ENCODE measurements at regions not wholly inside any gene's neighbourhood (a gene's known extent, or its start where the extent isn't known, plus 50 kb on each side); places are given as distances from the start of the nearest gene placed in this dataset.

- no peak for DNase-seq
- Histone ChIP-seq H3K9me3 (peaks cover 0 to 18% (median 2%) of the 10 kb centered on the region in 8 donors), H3K36me3 (no peaks in the 10 kb centered on the region), H3K27ac (no peak overlapping the region), H3K27me3 (replicated peaks in 1 of 7) (no peaks in the 10 kb centered on the region), H3K4me1 (no peaks in the 10 kb centered on the region), H3K4me3 (no peak overlapping the region)
- intact Hi-C loops (cut with DNase I; ENCODE audit: low total_unique reads), result no loop called here
- TF ChIP-seq POLR2A (IDR thresholded peaks at IDR 0.05) (no peak), CTCF (IDR thresholded peaks at IDR 0.05 in 8 of 11, conservative IDR thresholded peaks at IDR 0.05 in 3 of 11) (no peak), POLR2AphosphoS5 (IDR thresholded peaks at IDR 0.05) (no peak)
Observed at GRCh38 chr13:37187621-37188020, 82.2 kb upstream of the CSNK1A1L start.

GRCh38 chr13:37187105-37187504, 81.6 kb upstream of the CSNK1A1L start:
- no peak overlapping the region for H3K27ac ChIP-seq
- no peaks in the 10 kb centered on the region for H3K4me1 ChIP-seq
- no peaks in the 10 kb centered on the region for H3K36me3 ChIP-seq
- WGBS, 5 donors, result 88 to 100% (median 93%) methylated on average over 2 of the region's 2 CpGs
- intact Hi-C loops (cut with DNase I; ENCODE audit: low total_unique reads), result no loop called here
- peaks cover 0 to 18% (median 2%) of the 10 kb centered on the region in 8 donors for H3K9me3 ChIP-seq
- no peak overlapping the region for H3K4me3 ChIP-seq
- no peak for DNase-seq
- no peaks in the 10 kb centered on the region for H3K27me3 ChIP-seq (replicated peaks in 1 of 7)
- TF ChIP-seq POLR2A (IDR thresholded peaks at IDR 0.05) (no peak), CTCF (IDR thresholded peaks at IDR 0.05 in 8 of 11, conservative IDR thresholded peaks at IDR 0.05 in 3 of 11) (no peak), POLR2AphosphoS5 (IDR thresholded peaks at IDR 0.05) (no peak)

- DNase-seq, result no peak
- no peaks in the 10 kb centered on the region for H3K27me3 ChIP-seq (replicated peaks in 1 of 7)
- H3K36me3 ChIP-seq, result no peaks in the 10 kb centered on the region
- no peak for TF ChIP-seq CTCF (IDR thresholded peaks at IDR 0.05 in 8 of 11, conservative IDR thresholded peaks at IDR 0.05 in 3 of 11)
- TF ChIP-seq POLR2A (IDR thresholded peaks at IDR 0.05), result no peak
- TF ChIP-seq POLR2AphosphoS5 (IDR thresholded peaks at IDR 0.05), result no peak
- no peaks in the 10 kb centered on the region for H3K4me1 ChIP-seq
- H3K27ac ChIP-seq, result no peak overlapping the region
- H3K4me3 ChIP-seq, result no peak overlapping the region
- intact Hi-C loops (cut with DNase I; ENCODE audit: low total_unique reads), result no loop called here
- H3K9me3 ChIP-seq, result no peaks in the 10 kb centered on the region
Observed at GRCh38 chr13:37181620-37182019, 76.2 kb upstream of the CSNK1A1L start.

GRCh38 chr13:37179645-37180044, 74.2 kb upstream of the CSNK1A1L start:
- TF ChIP-seq POLR2AphosphoS5 (IDR thresholded peaks at IDR 0.05), result no peak
- no peak for TF ChIP-seq CTCF (IDR thresholded peaks at IDR 0.05 in 8 of 11, conservative IDR thresholded peaks at IDR 0.05 in 3 of 11)
- no peak for TF ChIP-seq POLR2A (IDR thresholded peaks at IDR 0.05)
- Histone ChIP-seq H3K27ac (no peak overlapping the region), H3K4me1 (no peaks in the 10 kb centered on the region), H3K36me3 (no peaks in the 10 kb centered on the region), H3K9me3 (no peaks in the 10 kb centered on the region), H3K4me3 (no peak overlapping the region), H3K27me3 (replicated peaks in 1 of 7) (no peaks in the 10 kb centered on the region)
- DNase-seq, result no peak
- intact Hi-C loops (cut with DNase I; ENCODE audit: low total_unique reads), result no loop called here
- WGBS, 5 donors, result 68 to 95% (median 82%) methylated on average over 4 of the region's 4 CpGs
